ENCODE measurements at regions not wholly inside any gene's neighbourhood (a gene's known extent, or its start where the extent isn't known, plus 50 kb on each side); places are given as distances from the start of the nearest gene placed in this dataset.

- H3K27ac ChIP-seq = peak overlapping the region; percentile 15 to 75 (median 44)
Observed at GRCh38 chr2:128395640-128396499, 77.2 kb upstream of the HS6ST1 start.

GRCh38 chr2:128396500-128396891, 77.8 kb upstream of the HS6ST1 start:
- Histone ChIP-seq H3K9me3 (no peaks in the 10 kb centered on the region), H3K4me1 (peaks cover 0 to 3% (median 0%) of the 10 kb centered on the region in 3 donors), H3K27ac (peak overlapping the region in 3 of 4 donors; percentile 15 to 75 (median 67)), H3K36me3 (no peaks in the 10 kb centered on the region), H3K27me3 (no peaks in the 10 kb centered on the region), H3K4me3 (no peak overlapping the region)
- ATAC-seq = peak in 1 of 4 donors; percentile 49
- DNase-seq = peak in 2 of 6 donors; percentile 1 to 25
- intact Hi-C loops (cut with DNase I) = no loop called here
- 84 to 87% methylated on average over 7 of the region's 7 CpGs for WGBS, 2 donors
- no peak for TF ChIP-seq CTCF (IDR thresholded peaks at IDR 0.05)
- FAIRE-seq = no peak

More at GRCh38 chr2:128395640-128396499, 77.2 kb upstream of the HS6ST1 start:
- DNase-seq = peak in 2 of 6 donors; percentile 12 to 41
- TF ChIP-seq CTCF (IDR thresholded peaks at IDR 0.05) = no peak
- intact Hi-C loops (cut with DNase I) = no loop called here
- Histone ChIP-seq H3K9me3 (no peaks in the 10 kb centered on the region), H3K4me1 (peaks cover 0 to 3% (median 0%) of the 10 kb centered on the region in 3 donors), H3K27me3 (no peaks in the 10 kb centered on the region), H3K36me3 (no peaks in the 10 kb centered on the region), H3K4me3 (no peak overlapping the region)
- FAIRE-seq = no peak
- ATAC-seq = peak; percentile 64 to 86 (median 78)
- 79 to 80% methylated on average over 15 of the region's 15 CpGs for WGBS, 2 donors

- H3K27ac ChIP-seq = peak overlapping the region in 1 of 4 donors; percentile 75
- peaks cover 0 to 3% (median 0%) of the 10 kb centered on the region in 3 donors for H3K4me1 ChIP-seq
- no peak for FAIRE-seq
- ATAC-seq = no peak
- TF ChIP-seq CTCF (IDR thresholded peaks at IDR 0.05) = no peak
- H3K27me3 ChIP-seq = no peaks in the 10 kb centered on the region
- no peaks in the 10 kb centered on the region for H3K36me3 ChIP-seq
- H3K9me3 ChIP-seq = no peaks in the 10 kb centered on the region
- H3K4me3 ChIP-seq = no peak overlapping the region
- 71 to 85% methylated on average over 2 of the region's 2 CpGs for WGBS, 2 donors
- intact Hi-C loops (cut with DNase I) = no loop called here
- DNase-seq = no peak
Observed at GRCh38 chr2:128396946-128397345, 78.3 kb upstream of the HS6ST1 start.

- FAIRE-seq (no peak), DNase-seq (no peak), ATAC-seq (no peak)
- Histone ChIP-seq H3K27ac (no peak overlapping the region), H3K36me3 (no peaks in the 10 kb centered on the region), H3K27me3 (no peaks in the 10 kb centered on the region), H3K4me3 (no peak overlapping the region), H3K9me3 (no peaks in the 10 kb centered on the region), H3K4me1 (peaks cover 0 to 3% (median 0%) of the 10 kb centered on the region in 3 donors)
- intact Hi-C loops (cut with DNase I) = no loop called here
- no peak for TF ChIP-seq CTCF (IDR thresholded peaks at IDR 0.05)
- 81 to 87% methylated on average over 2 of the region's 2 CpGs for WGBS, 2 donors
Observed at GRCh38 chr2:128399256-128399655, 80.6 kb upstream of the HS6ST1 start.

All from pancreas (tissue), 10 donors.